Dedifferentiated amniotic fluid mesenchymal stem cell (primary cell): ENCODE measurements at regions not wholly inside any gene's neighbourhood (a gene's known extent, or its start where the extent isn't known, plus 50 kb on each side); places are given as distances from the start of the nearest gene placed in this dataset.

Experiments used
- DNase-seq: peaks from one replicate; pipeline ENCODE4 v3.0.0-alpha.2; 2016; ENCODE audit errors: extremely low spot score

- DNase-seq, result no peak
These were observed 376.5 kb upstream of the ACVR2A start for GRCh38 chr2:147468349-147468748.

- DNase-seq, result no peak
These were observed 377.4 kb upstream of the ACVR2A start for GRCh38 chr2:147467441-147467840.

- DNase-seq, result no peak
These were observed 380.0 kb upstream of the ACVR2A start for GRCh38 chr2:147464737-147465357.

GRCh38 chr2:147463881-147464520, 380.8 kb upstream of the ACVR2A start:
- DNase-seq, result no peak

GRCh38 chr2:147460155-147460554, 384.7 kb upstream of the ACVR2A start:
- no peak for DNase-seq

- DNase-seq, result no peak
These were observed 388.1 kb upstream of the ACVR2A start for GRCh38 chr2:147456779-147457178.

GRCh38 chr2:147451902-147452515, 392.8 kb upstream of the ACVR2A start:
- no peak for DNase-seq

- DNase-seq, result no peak
These were observed 393.9 kb upstream of the ACVR2A start for GRCh38 chr2:147450661-147451510.

GRCh38 chr2:147449323-147449991, 395.4 kb upstream of the ACVR2A start:
- no peak for DNase-seq

GRCh38 chr2:147442816-147443215, 402.0 kb upstream of the ACVR2A start:
- no peak for DNase-seq

GRCh38 chr2:147441182-147441581, 403.6 kb upstream of the ACVR2A start:
- DNase-seq, result no peak

GRCh38 chr2:147440734-147441133, 404.1 kb upstream of the ACVR2A start:
- no peak for DNase-seq

GRCh38 chr2:147439986-147440385, 404.8 kb upstream of the ACVR2A start:
- DNase-seq, result no peak

GRCh38 chr2:147438882-147439281, 405.9 kb upstream of the ACVR2A start:
- DNase-seq, result no peak

- DNase-seq, result no peak
These were observed 411.0 kb upstream of the ACVR2A start for GRCh38 chr2:147433822-147434221.

GRCh38 chr2:147430408-147430807, 414.4 kb upstream of the ACVR2A start:
- DNase-seq, result no peak

- DNase-seq, result no peak
These were observed 416.6 kb upstream of the ACVR2A start for GRCh38 chr2:147428120-147428747.

- DNase-seq, result no peak
These were observed 419.3 kb upstream of the ACVR2A start for GRCh38 chr2:147425437-147426029.

- DNase-seq, result no peak
These were observed 420.1 kb upstream of the ACVR2A start for GRCh38 chr2:147424766-147425165.

- DNase-seq, result no peak
These were observed 423.7 kb upstream of the ACVR2A start for GRCh38 chr2:147420947-147421675.
